Fibroblast of villous mesenchyme (primary cell): ENCODE measurements at regions not wholly inside any gene's neighbourhood (a gene's known extent, or its start where the extent isn't known, plus 50 kb on each side); places are given as distances from the start of the nearest gene placed in this dataset.

Experiments
- DNase-seq: peaks from one replicate; pipeline ENCODE4 v3.0.0-alpha.2; 2010; ENCODE audit warnings: low read depth
- H3K4me3 ChIP-seq: 2 replicates; pipeline ENCODE4 v1.5.1; 2011; ENCODE audit warnings: low read depth, mild to moderate bottlenecking, low read length
- TF ChIP-seq, protein P1 (sequence below): IDR thresholded peaks from 2 replicates; pipeline ENCODE4 v1.5.1; 2012; ENCODE audit warnings: low read depth, mild to moderate bottlenecking, low read length; ENCODE audit not compliant: insufficient read depth

DNA sequence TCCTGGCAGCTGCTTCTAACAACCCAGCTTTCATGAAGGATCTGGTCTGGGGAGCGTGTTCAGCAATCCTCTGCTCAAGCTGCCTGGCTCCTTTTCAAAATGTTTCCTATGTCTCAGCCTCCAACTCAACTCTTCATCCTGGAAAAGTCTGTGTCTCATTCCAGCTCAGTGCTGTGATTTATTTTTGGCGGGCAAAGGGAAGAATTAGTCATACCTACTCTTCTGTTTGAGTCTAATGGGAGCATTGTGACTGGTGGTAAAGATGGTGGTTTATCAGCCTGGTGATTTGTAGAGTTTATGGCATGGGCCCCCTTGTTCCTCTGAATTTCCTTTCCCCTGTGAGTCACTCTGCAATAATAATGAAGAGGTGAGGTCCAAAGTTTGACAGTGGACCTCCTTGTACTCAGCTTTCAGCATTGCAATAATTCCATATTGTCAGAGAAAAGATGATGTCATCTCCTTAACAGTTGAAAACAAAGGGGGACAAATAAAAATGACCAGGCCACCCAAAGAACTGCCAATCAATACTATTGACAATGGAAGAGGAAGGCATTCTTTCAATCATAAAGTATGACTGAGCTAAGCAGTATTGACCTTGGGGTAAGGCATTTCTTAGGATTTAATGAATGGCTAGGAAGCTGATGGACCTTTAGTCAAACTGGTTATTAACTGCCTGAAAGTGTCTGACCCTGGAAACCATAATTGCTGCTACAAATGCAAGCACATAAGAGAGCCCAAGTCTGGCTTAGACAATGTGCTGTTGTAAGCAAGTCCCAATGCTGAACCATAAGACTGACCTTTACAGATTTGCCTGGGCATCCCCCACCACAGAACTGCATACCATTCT is 204.7 kb upstream of the MCTP2 start:
- no peak overlapping the region for H3K4me3 ChIP-seq
- DNase-seq, result no peak
- TF ChIP-seq, protein P1, sequence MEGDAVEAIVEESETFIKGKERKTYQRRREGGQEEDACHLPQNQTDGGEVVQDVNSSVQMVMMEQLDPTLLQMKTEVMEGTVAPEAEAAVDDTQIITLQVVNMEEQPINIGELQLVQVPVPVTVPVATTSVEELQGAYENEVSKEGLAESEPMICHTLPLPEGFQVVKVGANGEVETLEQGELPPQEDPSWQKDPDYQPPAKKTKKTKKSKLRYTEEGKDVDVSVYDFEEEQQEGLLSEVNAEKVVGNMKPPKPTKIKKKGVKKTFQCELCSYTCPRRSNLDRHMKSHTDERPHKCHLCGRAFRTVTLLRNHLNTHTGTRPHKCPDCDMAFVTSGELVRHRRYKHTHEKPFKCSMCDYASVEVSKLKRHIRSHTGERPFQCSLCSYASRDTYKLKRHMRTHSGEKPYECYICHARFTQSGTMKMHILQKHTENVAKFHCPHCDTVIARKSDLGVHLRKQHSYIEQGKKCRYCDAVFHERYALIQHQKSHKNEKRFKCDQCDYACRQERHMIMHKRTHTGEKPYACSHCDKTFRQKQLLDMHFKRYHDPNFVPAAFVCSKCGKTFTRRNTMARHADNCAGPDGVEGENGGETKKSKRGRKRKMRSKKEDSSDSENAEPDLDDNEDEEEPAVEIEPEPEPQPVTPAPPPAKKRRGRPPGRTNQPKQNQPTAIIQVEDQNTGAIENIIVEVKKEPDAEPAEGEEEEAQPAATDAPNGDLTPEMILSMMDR, result no peak

DNA sequence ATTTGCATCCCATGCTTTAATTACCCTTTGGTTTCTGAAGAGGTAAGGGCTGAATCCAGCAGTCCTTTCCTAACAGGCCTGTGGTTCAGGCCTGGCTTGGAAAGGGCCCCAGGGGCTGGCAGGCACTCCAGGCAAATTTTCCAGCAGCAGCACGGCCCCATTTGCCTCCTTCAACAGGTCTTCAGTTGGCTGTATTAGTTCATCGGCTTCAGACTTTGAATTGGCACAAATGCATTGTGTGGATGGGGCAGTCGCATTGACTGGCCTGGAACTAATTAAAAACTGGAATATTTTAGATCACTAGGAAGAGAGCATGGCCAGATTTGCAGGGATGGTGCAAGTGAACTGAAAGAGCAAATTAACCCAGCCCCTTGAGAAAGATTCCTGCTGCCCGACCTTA is 207.8 kb upstream of the MCTP2 start:
- DNase-seq, result no peak

DNA sequence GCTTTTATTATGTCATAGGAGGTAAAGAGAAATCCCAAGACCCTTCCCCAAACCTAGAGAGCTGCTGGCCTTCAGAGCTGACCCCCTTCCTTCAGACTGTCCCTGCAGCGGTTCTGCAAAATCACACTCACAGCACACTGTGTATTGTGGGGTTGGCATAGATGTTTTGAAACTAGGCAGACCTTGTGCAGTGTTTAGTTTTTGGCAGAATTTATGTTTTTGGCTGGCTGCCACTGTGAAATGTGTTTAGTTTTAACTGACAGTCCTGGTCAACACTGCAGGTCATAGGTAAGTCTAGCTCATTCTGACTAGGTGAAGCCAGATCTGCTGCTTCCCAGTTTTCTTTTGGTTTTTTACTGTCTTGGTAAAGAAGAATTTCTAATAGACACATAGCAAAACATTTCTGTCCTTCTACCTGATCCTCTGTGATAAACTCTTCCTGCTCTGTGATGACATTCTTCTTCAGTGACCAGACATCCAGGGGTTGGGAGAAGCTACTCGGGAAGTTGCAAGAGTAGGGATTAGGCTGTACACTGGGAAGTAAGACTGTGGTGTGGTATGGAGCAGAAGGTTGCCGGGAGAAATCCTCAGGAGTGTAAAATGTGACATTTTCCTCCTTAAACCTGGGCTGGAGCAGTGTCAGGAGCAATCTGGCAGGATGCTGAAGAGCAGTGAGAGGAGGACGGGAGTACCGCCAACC is 209.6 kb upstream of the MCTP2 start:
- no peak overlapping the region for H3K4me3 ChIP-seq
- DNase-seq, result peak; percentile 38

More for the DNA sequence above, 207.8 kb upstream of the MCTP2 start:
- TF ChIP-seq, protein P1, result no peak
- H3K4me3 ChIP-seq, result no peak overlapping the region

DNA sequence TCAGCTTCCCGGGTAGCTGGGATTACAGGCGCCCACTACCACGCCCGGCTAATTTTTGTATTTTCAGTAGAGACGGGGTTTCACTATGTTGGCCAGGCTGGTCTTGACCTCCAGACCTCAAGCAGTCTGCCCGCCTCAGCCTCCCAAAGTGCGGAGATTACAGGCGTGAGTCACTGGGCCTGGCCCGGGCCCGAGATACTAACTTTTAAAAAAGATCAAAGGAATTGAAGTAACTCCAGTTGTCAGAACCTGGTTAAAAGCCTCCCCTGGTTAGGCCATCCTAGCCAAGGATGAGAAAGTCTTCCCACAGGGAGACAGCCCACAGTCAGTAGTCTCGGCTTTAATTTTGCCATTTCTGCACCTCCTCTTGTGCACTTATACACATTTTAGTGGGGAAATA is 212.3 kb upstream of the MCTP2 start:
- no peak for DNase-seq
- TF ChIP-seq, protein P1, result no peak
- no peak overlapping the region for H3K4me3 ChIP-seq

More for the DNA sequence above, 209.6 kb upstream of the MCTP2 start:
- TF ChIP-seq, protein P1, result no peak

DNA sequence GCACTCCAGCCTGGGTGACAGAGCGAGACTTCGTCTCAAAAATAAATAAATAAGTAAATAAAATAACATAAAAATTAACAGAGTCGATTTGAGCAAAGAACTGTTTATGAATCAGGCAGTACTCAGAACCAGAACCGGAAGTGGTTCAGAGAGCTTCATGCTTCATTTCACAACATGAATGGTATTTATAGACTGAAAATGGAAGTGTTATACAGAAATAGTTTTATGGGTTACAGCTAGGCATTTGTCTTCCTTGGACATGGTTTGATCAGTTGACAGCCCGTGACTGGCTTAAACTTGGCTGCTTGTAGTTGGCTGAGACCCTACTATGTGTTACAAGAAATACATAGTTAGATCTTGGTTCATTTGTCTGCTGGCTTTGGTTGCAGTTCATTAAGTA is 216.0 kb upstream of the MCTP2 start:
- H3K4me3 ChIP-seq, result no peak overlapping the region
- no peak for DNase-seq
- TF ChIP-seq, protein P1, result no peak

DNA sequence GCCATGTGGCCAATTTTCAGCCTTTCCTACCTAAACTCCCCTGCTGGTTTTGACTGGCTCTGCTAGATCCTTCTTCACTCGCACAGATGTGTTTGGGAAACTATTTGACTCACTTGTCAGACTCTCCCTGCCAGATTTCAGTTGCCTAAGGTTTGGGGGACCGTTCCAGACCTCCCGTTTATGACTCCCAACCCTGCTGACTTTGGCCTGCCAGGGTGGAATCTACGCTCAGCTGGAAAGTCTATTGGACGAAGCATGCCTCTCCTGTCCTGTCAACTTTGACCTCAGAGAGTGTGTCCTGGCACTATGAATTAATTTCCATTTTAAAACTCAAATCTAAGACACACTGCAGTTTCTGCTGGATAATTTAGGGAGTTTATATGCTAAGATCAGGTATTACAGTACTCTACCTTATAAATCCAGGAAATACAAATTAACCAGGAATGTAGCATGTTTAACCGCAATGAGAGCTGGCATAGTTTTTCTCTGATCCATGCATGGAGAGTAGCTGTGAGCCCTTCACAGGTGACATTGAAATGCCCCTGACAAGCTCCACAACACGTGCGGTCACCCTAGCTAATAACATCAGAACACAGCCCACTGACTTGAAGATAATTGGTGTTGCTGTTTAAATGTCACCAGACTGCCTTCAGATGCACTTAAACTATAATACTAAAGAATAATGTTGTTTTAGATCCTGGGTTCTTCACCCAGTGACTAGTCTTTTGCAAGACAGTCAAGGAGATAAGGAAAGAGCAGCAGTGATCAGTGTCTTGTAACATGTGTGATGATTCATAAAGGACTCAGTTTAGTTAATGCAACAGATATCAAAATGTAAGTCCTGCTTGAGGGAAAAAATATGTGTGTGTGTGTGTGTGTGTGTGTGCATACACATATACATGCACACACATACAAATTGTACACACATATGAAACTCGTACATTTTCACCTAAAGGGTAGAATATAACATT is 223.0 kb upstream of the MCTP2 start:
- H3K4me3 ChIP-seq, result no peak overlapping the region
- TF ChIP-seq, protein P1, result no peak
- DNase-seq, result peak; percentile 53
